ENCODE measurements at regions not wholly inside any gene's neighbourhood (a gene's known extent, or its start where the extent isn't known, plus 50 kb on each side); places are given as distances from the start of the nearest gene placed in this dataset.
A peak's percentile ranks its signal among the peaks of the same experiment; 100 is the strongest.

GRCh38 chr11:126113515-126113957, 50.9 kb upstream of the CDON start (continued):
- TF ChIP-seq SP7 (tag by site-specific recombination; IDR thresholded peaks at IDR 0.05) (peak; percentile 54; the same call in 1 of the 2 replicates), ZNF16 (tag by site-specific recombination; IDR thresholded peaks at IDR 0.05; ENCODE audit: low read depth) (no peak), PRDM10 (tag by site-specific recombination; IDR thresholded peaks at IDR 0.05) (peak; percentile 84; the same call in 1 of the 2 replicates), FEZF1 (tag by site-specific recombination; IDR thresholded peaks at IDR 0.05) (peak; percentile 48; the same call in 1 of the 2 replicates)

GRCh38 chr11:126113012-126113411, 50.3 kb upstream of the CDON start:
- Histone ChIP-seq H3K27ac (ENCODE audit: extremely low read depth, low read depth, low read length) (no peak overlapping the region), H3K9me3 (ENCODE audit: control insufficient read depth, insufficient read depth, low read depth, low read length) (no peaks in the 10 kb centered on the region), H3K36me3 (ENCODE audit: control insufficient read depth in 2 of 2, insufficient read depth in 1 of 2, low read length in 2 of 2) (no peaks in the 10 kb centered on the region), H3K4me3 (ENCODE audit: low read depth, low read length) (no peak overlapping the region), H3K4me1 (ENCODE audit: control insufficient read depth, insufficient read depth, low read length) (peaks cover 24% of the 10 kb centered on the region)
- ChIA-PET POLR2A (interaction anchor here (1.1 to 2.5 kb wide), 3 partner anchors 19 to 210 kb away, joined by 4 to 11 read pairs (median 4); partner anchors contain the start of gene PUS3), CTCF (interaction anchor here (0.7 to 1.7 kb wide), 5 partner anchors 9 to 51 kb away, joined by 3 to 7 read pairs (median 5); no protein-coding TSS in a partner anchor)
- TF ChIP-seq ZFP37 (tag by site-specific recombination; IDR thresholded peaks at IDR 0.05) (no peak), ZNF18 (tag by site-specific recombination; IDR thresholded peaks at IDR 0.05) (no peak), HOXC10 (CRISPR knock-in tag; IDR thresholded peaks at IDR 0.05) (no peak), ZNF624 (tag by site-specific recombination; IDR thresholded peaks at IDR 0.05) (no peak), ZNF639 (tag by site-specific recombination; IDR thresholded peaks at IDR 0.05) (no peak), ZNF585B (tag by site-specific recombination; IDR thresholded peaks at IDR 0.05) (no peak), ZNF138 (tag by site-specific recombination; IDR thresholded peaks at IDR 0.05; ENCODE audit: borderline replicate concordance) (no peak), MEIS1 (CRISPR knock-in tag; IDR thresholded peaks at IDR 0.05; ENCODE audit: borderline replicate concordance) (no peak), IKZF3 (tag by site-specific recombination; IDR thresholded peaks at IDR 0.05) (no peak), ZNF571 (tag by site-specific recombination; IDR thresholded peaks at IDR 0.05) (no peak), ZSCAN23 (tag by site-specific recombination; IDR thresholded peaks at IDR 0.05) (no peak)

GRCh38 chr11:126112547-126112946, 49.9 kb upstream of the CDON start:
- Histone ChIP-seq H3K4me1 (ENCODE audit: control insufficient read depth, insufficient read depth, low read length) (peaks cover 24% of the 10 kb centered on the region), H3K4me3 (ENCODE audit: low read depth, low read length) (no peak overlapping the region), H3K36me3 (ENCODE audit: control insufficient read depth in 2 of 2, insufficient read depth in 1 of 2, low read length in 2 of 2) (no peaks in the 10 kb centered on the region), H3K9me3 (ENCODE audit: control insufficient read depth, insufficient read depth, low read depth, low read length) (no peaks in the 10 kb centered on the region), H3K27ac (ENCODE audit: extremely low read depth, low read depth, low read length) (no peak overlapping the region)
- CTCF ChIA-PET = interaction anchor here (0.7 to 1.0 kb wide), 3 partner anchors 10 to 51 kb away, joined by 3 to 4 read pairs (median 3); no protein-coding TSS in a partner anchor
- TF ChIP-seq TSHZ1 (tag by site-specific recombination; IDR thresholded peaks at IDR 0.05; ENCODE audit: borderline replicate concordance) = no peak
- POLR2A ChIA-PET = no interaction called here

All from HEK293 (cell line).